ENCODE measurements at regions not wholly inside any gene's neighbourhood (a gene's known extent, or its start where the extent isn't known, plus 50 kb on each side); places are given as distances from the start of the nearest gene placed in this dataset.

DNA sequence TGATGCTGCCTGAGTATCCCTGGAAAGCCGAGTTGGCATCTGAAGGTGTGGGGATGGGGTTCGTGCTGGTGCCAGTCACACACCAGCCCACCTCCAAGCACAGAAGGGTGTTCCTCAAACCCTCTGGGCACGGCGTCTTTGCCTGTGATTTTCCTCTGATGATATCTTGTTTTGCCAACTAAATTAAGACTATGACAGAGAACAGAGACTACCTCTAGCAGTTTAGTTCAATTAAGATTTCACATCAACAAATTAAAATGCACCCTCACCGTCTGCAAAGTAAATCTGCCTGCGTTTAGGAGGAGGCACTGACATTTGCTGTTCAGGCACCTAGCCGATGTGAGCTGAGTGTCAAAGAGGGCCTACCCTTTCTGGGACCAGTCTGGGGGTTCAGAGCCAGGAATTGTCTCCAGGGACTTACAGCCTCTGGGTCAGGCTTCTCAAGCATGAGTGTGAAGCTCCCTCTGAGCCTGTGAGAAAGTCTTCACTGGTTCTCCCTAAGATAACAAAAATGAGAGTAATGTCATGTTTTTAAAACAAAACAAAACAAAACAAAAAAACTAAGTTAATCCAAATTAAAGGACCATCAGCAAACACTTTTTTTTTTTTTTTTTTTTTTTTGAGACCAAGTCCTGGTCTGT lies 55.4 kb upstream of the CTNNA1 start:
- POLR2A ChIA-PET (ENCODE audit: unreplicated experiment): no interaction called here
- BruUV-seq (replicated peaks): no TSS peak

GRCh38 chr5:138696501-138696900 lies 56.7 kb upstream of the CTNNA1 start:
- intact Hi-C loops (cut with micrococcal nuclease; ENCODE audit: unreplicated experiment): no loop called here
- Histone ChIP-seq H3K4me3 (no peak overlapping the region), H3K79me2 (ENCODE audit: low read depth) (no peaks in the 10 kb centered on the region), H3F3A (ENCODE audit: insufficient read depth, low read depth) (0 out of 2 replicates have a peak, but pooled peaks cover 9% of the 10 kb centered on the region), H3K9me2 (ENCODE audit: insufficient read depth) (no peaks in the 10 kb centered on the region), H3K9me3 (ENCODE audit: insufficient read depth, low read depth) (no peaks in the 10 kb centered on the region), H3K36me3 (ENCODE audit: low read depth) (no peaks in the 10 kb centered on the region), H3K27ac (no peak overlapping the region), H2AFZ (no peak overlapping the region), H3K4me2 (peak overlapping the region; percentile 26), H3K27me3 (ENCODE audit: insufficient read depth, low read depth) (no peaks in the 10 kb centered on the region), H4K20me1 (ENCODE audit: insufficient read depth) (no peaks in the 10 kb centered on the region), H3K4me1 (replicated peaks; ENCODE audit: insufficient read depth) (peaks cover 23% of the 10 kb centered on the region)
- ChIA-PET CTCF (interaction anchor here (0.5 kb wide), 1 partner anchor 25 kb away, joined by 4 read pairs; no protein-coding TSS in a partner anchor), POLR2A (ENCODE audit: unreplicated experiment) (interaction anchor here (0.5 kb wide), 1 partner anchor 65 kb away, joined by 4 read pairs; no protein-coding TSS in a partner anchor)
- DNase-seq: peak; percentile 44 to 50
- TF ChIP-seq, protein P1, sequence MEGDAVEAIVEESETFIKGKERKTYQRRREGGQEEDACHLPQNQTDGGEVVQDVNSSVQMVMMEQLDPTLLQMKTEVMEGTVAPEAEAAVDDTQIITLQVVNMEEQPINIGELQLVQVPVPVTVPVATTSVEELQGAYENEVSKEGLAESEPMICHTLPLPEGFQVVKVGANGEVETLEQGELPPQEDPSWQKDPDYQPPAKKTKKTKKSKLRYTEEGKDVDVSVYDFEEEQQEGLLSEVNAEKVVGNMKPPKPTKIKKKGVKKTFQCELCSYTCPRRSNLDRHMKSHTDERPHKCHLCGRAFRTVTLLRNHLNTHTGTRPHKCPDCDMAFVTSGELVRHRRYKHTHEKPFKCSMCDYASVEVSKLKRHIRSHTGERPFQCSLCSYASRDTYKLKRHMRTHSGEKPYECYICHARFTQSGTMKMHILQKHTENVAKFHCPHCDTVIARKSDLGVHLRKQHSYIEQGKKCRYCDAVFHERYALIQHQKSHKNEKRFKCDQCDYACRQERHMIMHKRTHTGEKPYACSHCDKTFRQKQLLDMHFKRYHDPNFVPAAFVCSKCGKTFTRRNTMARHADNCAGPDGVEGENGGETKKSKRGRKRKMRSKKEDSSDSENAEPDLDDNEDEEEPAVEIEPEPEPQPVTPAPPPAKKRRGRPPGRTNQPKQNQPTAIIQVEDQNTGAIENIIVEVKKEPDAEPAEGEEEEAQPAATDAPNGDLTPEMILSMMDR (conservative IDR thresholded peaks at IDR 0.05): no peak
- TF ChIP-seq EZH2 (IDR thresholded peaks at IDR 0.05; ENCODE audit: low read depth): no peak
- BruUV-seq (replicated peaks): no TSS peak

More for the DNA sequence above, 55.4 kb upstream of the CTNNA1 start:
- Histone ChIP-seq H3F3A (ENCODE audit: insufficient read depth, low read depth) (peaks cover 11% of the 10 kb centered on the region; the same call in 1 of the 2 replicates), H3K4me3 (no peak overlapping the region), H3K4me1 (replicated peaks; ENCODE audit: insufficient read depth) (peaks cover 35% of the 10 kb centered on the region), H3K79me2 (ENCODE audit: low read depth) (no peaks in the 10 kb centered on the region), H3K9me2 (ENCODE audit: insufficient read depth) (no peaks in the 10 kb centered on the region), H3K27ac (no peak overlapping the region), H2AFZ (no peak overlapping the region), H3K36me3 (ENCODE audit: low read depth) (no peaks in the 10 kb centered on the region), H3K9me3 (ENCODE audit: insufficient read depth, low read depth) (no peaks in the 10 kb centered on the region), H3K4me2 (no peak overlapping the region), H3K27me3 (ENCODE audit: insufficient read depth, low read depth) (no peaks in the 10 kb centered on the region), H4K20me1 (ENCODE audit: insufficient read depth) (no peaks in the 10 kb centered on the region)
- CTCF ChIA-PET: interaction anchor here (0.6 kb wide), 1 partner anchor 18 kb away, joined by 11 read pairs; no protein-coding TSS in a partner anchor
- no peak for DNase-seq
- intact Hi-C loops (cut with micrococcal nuclease; ENCODE audit: unreplicated experiment): no loop called here
- no peak for TF ChIP-seq EZH2 (IDR thresholded peaks at IDR 0.05; ENCODE audit: low read depth)
- TF ChIP-seq, protein P1 (conservative IDR thresholded peaks at IDR 0.05): no peak

- H3K4me1 ChIP-seq (replicated peaks; ENCODE audit: insufficient read depth): peaks cover 23% of the 10 kb centered on the region
- H3K27me3 ChIP-seq (ENCODE audit: insufficient read depth, low read depth): no peaks in the 10 kb centered on the region
- H3K36me3 ChIP-seq (ENCODE audit: low read depth): no peaks in the 10 kb centered on the region
- intact Hi-C loops (cut with micrococcal nuclease; ENCODE audit: unreplicated experiment): no loop called here
- no peak overlapping the region for H3K4me3 ChIP-seq
- H3K4me2 ChIP-seq: no peak overlapping the region; the same call in 1 of the 2 replicates
- H3K9me3 ChIP-seq (ENCODE audit: insufficient read depth, low read depth): no peaks in the 10 kb centered on the region
- H3K9me2 ChIP-seq (ENCODE audit: insufficient read depth): no peaks in the 10 kb centered on the region
- no peaks in the 10 kb centered on the region for H4K20me1 ChIP-seq (ENCODE audit: insufficient read depth)
- H3F3A ChIP-seq (ENCODE audit: insufficient read depth, low read depth): 0 out of 2 replicates have a peak, but pooled peaks cover 9% of the 10 kb centered on the region
- ChIA-PET CTCF (interaction anchor here (0.9 kb wide), 1 partner anchor 53 kb away, joined by 3 read pairs; no protein-coding TSS in a partner anchor), POLR2A (ENCODE audit: unreplicated experiment) (interaction anchor here (0.6 kb wide), 1 partner anchor 29 kb away, joined by 19 read pairs; no protein-coding TSS in a partner anchor)
- BruUV-seq (replicated peaks): no TSS peak
- no peaks in the 10 kb centered on the region for H3K79me2 ChIP-seq (ENCODE audit: low read depth)
- H2AFZ ChIP-seq: no peak overlapping the region
- no peak overlapping the region for H3K27ac ChIP-seq
- TF ChIP-seq, protein P1 (conservative IDR thresholded peaks at IDR 0.05): no peak
- TF ChIP-seq EZH2 (IDR thresholded peaks at IDR 0.05; ENCODE audit: low read depth): no peak
- DNase-seq: no peak
These were observed 57.4 kb upstream of the CTNNA1 start for GRCh38 chr5:138695781-138696180.

Data from PC-9 (cell line).